Fibroblast of the conjunctiva (primary cell): ENCODE measurements at regions not wholly inside any gene's neighbourhood (a gene's known extent, or its start where the extent isn't known, plus 50 kb on each side); places are given as distances from the start of the nearest gene placed in this dataset.

ENCODE experiments used
- DNase-seq: peaks from one replicate; pipeline ENCODE4 v3.0.0-alpha.2; 2010; ENCODE audit warnings: low read depth

DNA sequence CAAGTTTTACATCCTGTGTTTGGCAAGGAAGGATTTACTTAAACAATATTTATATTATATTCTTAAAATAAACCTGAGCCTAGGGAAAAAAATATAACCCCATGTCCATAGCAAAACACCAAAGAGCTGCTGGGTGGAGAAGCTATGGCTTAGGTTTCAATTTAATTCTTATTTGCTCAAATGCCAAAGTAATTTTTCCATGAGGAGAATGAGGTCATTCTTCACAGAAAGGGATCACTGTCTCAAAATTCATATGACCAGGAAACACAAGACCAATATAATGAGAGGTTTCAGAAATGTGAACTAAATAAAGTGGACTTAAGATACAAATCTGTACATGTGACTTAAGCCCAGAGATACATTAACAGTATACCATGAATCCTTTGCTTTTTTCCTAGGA, 195.0 kb downstream of the PHLDA1 start:
- no peak for DNase-seq

GRCh38 chr12:75834591-75834990, 197.0 kb downstream of the PHLDA1 start:
- DNase-seq = no peak

GRCh38 chr12:75833268-75833667, 198.3 kb downstream of the PHLDA1 start:
- no peak for DNase-seq

DNA sequence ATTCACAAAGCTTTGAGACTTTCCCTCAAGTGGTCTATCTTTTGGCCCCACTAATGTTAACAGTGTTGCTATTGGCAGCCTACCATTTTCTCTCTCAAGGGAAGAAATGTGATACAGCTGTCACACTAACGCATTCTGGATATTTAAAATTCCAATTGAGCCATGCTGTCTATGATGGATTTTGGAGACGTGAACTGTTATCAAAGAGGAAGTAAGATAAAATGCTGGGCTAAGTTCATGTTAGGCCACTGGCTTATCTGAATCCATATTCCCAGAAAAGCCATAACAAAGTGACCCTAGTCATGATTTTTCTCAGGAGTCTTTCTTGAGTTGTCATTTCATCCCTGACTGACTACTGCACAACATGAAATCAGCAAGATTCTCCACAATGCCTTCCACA, 200.2 kb downstream of the PHLDA1 start:
- DNase-seq = no peak

DNA sequence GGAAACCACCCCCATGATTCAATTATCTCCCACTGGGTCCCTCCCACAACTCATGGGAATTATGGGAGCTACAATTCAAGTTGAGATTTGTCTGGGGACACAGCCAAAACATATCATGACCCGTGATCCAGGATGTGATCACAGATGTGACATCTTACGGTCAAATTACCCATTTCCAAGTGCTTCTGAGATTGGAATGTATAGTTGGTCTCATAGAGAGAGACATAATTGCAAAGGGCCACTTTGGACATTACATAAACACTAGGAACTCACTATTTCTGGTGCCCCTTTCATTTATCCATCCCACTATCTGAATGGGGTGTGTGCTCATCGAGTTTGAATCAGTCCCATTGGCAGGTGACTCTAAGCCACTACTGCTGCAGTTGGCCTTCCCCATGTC, 204.5 kb downstream of the PHLDA1 start:
- DNase-seq = no peak

GRCh38 chr12:75825686-75826085, 205.9 kb downstream of the PHLDA1 start:
- DNase-seq = no peak

GRCh38 chr12:75823475-75823874, 208.1 kb downstream of the PHLDA1 start:
- no peak for DNase-seq

DNA sequence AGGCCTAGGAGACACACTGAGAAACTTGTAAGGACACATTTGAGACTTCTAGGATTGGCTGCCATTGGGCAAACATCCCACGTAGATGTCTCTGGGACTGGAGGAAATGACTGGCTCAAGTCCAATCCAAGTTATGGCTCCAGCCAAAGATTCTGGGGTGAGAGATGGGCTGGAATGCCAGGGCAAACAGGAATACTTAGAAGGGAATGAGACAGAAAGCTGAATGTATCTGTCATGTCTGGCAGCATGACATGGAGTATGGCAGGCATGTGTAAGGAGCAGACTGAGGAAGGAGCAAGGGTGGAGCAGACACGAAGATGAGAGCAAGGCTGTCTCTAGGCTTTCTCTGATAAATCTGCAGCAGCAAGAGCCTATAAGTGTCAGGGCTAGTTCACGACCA, 209.2 kb downstream of the PHLDA1 start:
- no peak for DNase-seq

- DNase-seq = peak; percentile 87
These were observed 210.6 kb downstream of the PHLDA1 start for GRCh38 chr12:75820848-75821578.

- no peak for DNase-seq
These were observed 211.5 kb downstream of the PHLDA1 start for GRCh38 chr12:75820071-75820470.

GRCh38 chr12:75819512-75819911, 212.1 kb downstream of the PHLDA1 start:
- DNase-seq = no peak

DNA sequence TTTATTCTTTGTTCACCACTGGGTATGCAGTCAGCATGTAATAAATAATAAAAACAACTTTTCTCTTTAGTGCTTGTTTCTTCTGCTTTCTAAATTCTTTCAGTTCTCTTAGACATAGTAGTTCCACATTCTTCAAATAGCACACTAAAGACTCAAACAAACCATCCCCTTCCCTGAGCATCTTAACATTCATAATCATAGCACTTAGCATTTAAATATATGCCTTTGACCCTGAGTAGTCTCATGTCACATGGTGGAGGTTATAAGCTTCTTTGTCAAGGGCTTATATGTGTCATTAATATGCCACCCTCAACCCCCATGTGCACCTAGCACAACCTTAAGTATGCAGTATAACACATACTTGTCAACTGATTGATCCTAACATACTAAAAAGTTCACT, 212.7 kb downstream of the PHLDA1 start:
- DNase-seq = no peak

DNA sequence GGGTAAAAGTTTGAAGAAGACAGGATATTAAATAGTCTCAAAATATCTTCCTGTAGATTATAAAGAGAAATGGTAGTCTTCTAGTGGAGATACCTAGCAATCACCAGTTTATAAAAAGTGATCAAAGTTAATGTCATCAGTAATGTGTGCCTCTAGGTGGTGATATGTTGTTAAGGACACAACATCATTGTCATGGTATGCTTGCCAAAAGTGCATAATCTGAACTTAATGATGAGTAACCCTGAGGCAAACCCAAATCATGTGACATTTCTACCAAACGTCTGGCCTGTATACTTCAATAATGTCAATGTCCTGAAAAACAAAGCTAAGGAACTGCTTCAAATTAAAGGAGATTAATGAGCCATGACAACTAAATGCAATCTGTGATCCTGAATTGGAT, 214.7 kb downstream of the PHLDA1 start:
- peak; percentile 77 for DNase-seq

DNA sequence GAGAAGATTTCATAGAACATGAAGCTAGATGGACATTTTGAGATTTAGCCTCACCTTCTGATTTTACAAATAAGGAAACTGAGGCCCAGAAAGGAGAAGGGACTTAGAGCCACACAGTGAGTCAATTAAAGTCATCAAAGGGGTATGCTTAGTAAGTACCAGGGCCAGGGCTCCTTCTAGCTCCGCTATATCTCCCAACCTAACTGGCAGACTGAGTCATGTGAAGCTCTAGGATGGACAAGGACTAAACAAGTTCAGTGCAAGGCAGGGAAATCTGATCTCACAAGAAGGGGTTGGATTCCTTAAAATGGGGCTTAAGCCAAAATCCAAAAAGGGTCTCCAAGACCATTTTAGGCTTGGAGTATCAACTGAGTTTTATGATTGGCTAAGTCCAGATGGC, 215.8 kb downstream of the PHLDA1 start:
- no peak for DNase-seq

DNA sequence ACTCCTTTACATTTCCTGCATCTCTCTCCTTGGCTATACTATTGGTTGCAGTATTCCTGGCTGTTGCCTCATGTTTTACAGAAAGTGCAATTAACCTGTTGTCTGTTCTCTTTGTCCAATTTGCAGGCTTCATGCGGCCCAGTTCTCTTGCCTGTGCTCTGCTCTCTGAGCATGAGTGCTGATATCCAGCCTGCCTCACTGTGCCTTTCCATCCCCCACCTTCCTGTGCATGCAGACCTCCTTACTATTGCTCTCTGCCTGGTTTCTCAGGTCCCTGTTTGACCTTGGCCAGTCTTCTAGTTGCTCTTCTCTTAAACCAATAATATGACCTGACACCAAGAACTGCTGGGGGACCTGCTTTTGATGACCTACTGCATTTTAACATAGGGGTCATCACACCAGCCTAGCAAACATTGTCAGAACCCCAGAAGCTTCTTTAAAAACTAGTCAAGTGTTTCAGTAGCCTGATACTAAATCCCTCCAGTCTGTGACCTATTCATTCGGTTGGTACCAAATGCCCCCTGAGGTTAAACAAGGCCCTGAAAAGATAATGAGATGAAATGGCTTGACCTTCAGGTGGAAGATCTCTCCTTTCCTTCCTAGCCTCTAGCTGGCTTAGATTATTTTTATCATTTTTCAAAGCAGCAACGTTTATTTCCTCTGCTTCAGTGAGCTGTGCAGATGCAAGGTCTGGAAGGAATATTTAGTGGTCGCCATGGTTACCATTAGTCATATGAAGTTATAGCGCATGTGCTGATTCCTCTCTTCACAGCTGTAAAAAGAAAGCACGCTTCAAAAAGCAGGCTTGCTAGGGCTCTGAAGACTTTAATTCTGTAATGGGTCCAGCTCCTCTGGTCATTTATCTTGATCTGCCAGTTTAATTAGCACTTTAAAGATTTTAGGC, 216.5 kb downstream of the PHLDA1 start:
- peak; percentile 97 for DNase-seq

DNA sequence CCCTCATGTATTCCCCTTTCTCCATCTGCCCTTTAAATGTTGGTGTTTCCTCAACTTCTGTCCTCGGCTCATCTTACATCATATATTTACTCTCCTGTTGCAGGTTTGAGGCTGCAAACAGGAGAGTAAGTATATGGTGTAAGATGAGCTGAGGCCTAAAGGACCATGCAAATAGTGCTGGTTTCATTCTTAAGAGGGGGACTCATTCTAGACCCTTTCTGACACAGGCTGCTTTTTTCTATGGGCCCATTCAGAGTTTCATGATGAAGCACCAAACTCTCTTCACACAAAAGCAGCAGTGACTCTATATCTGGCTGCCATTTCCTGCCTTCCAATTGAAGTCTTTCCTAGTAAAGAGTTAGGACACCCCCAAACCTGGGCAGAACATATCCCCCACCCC, 218.5 kb downstream of the PHLDA1 start:
- no peak for DNase-seq

GRCh38 chr12:75812271-75813018, 219.1 kb downstream of the PHLDA1 start:
- DNase-seq = peak; percentile 62

DNA sequence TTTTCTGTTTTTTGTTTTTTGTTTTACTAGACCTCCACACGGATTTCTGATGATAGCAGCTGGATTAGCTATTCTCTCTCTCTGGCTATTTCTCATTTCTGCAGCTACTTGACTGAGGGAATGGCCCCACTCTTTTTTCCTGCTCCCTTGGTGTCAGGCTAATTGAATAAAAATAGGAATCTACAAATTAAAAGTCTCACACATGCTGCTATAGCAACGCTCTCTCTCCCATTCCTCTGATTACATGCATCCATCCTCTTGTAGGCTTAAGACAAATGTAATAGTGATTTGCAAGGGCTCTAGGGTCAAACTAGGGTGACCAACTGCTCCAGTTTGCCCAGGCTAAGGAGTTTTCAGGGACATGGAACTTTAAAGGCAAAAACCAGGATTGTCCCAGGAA, 221.8 kb downstream of the PHLDA1 start:
- DNase-seq = no peak

- no peak for DNase-seq
These were observed 224.1 kb downstream of the PHLDA1 start for GRCh38 chr12:75807494-75807893.

- no peak for DNase-seq
These were observed 225.7 kb downstream of the PHLDA1 start for GRCh38 chr12:75805905-75806304.

- no peak for DNase-seq
These were observed 226.3 kb downstream of the PHLDA1 start for GRCh38 chr12:75805320-75805719.

DNA sequence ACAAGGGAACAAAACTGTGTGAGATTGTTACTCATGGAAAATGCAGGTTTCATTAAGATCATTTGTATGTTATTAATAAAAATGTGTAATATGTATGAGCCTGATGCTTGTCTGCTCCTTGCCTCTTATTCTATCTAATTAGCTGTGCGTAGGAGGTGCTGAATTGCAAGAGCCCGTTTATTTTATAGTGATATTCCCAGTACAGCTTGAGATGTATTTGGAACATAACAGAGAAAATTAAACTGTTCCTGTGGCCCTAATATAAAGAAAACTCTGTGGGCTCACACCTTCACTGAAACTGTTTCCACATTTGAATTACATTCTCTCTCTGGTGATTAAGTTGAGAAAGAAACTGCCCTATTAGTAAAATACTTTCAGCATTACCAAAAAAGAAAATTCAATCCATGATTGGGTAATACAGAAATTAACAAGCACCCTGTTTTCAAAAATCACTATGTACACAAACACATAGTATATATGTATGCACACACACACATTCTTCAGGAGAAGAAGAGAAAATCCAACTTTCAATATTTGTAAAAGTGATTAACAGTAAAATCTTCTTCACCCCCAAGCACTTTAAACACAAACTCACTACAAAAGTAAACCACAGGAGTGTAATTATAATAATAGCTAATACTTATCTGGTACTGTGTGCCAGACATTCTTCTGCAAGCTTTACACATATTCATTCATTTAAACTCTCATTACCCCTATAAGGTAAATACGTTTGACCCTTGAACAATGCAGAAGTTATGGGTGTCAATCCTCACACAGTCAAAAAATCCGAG, 233.2 kb downstream of the PHLDA1 start:
- DNase-seq = no peak
